ENCODE measurements at regions not wholly inside any gene's neighbourhood (a gene's known extent, or its start where the extent isn't known, plus 50 kb on each side); places are given as distances from the start of the nearest gene placed in this dataset.

- TF ChIP-seq CTCF (optimal IDR thresholded peaks at IDR 0.05 in 1 of 3, IDR thresholded peaks at IDR 0.05 in 1 of 3, conservative IDR thresholded peaks at IDR 0.05 in 1 of 3; ENCODE audit: extremely low read depth in 1 of 3, insufficient read depth in 2 of 3, low read length in 3 of 3) (no peak), EZH2 (IDR thresholded peaks at IDR 0.05; ENCODE audit: low read length) (no peak)
Measured at GRCh38 chr6:166815629-166816028, 140.7 kb downstream of the RNASET2 start.

Data from keratinocyte (primary cell).